Ovary (tissue), 3 donors: ENCODE measurements at regions not wholly inside any gene's neighbourhood (a gene's known extent, or its start where the extent isn't known, plus 50 kb on each side); places are given as distances from the start of the nearest gene placed in this dataset.

Experiments
- CTCF ChIP-seq, 3 donors: fragments of 450-650 bp in 2 of 3; fragments of 200-600 bp in 1 of 3; IDR thresholded peaks; one replicate each; pipeline versions ENCODE4 v1.5.1 to v1.8.0; 2016 to 2022; ENCODE audit warnings: antibody characterized with exemption in 3 of 3, mild to moderate bottlenecking in 1 of 3
- EP300 ChIP-seq: sonication (generic); formaldehyde crosslinking; IDR thresholded peaks from one replicate; pipeline ENCODE4 v1.6.1; 2017; ENCODE audit warnings: antibody characterized with exemption
- POLR2A ChIP-seq: fragments of 450-650 bp; IDR thresholded peaks from one replicate; pipeline ENCODE4 v1.6.1; 2017; ENCODE audit warnings: antibody characterized with exemption, mild to moderate bottlenecking, moderate library complexity
- donor health status: DM: no; HTN: no; CAD: no.

GRCh38 chr4:107197121-107197520, 161.0 kb upstream of the DKK2 start:
- TF ChIP-seq CTCF (IDR thresholded peaks at IDR 0.05): no peak
- TF ChIP-seq POLR2A: no peak
- no peak for TF ChIP-seq EP300
